Keratinocyte (primary cell): ENCODE measurements at regions not wholly inside any gene's neighbourhood (a gene's known extent, or its start where the extent isn't known, plus 50 kb on each side); places are given as distances from the start of the nearest gene placed in this dataset.
"Not testable (repeated sequence)": the region's sequence is repeated elsewhere in the genome, so short reads cannot be mapped to it uniquely, and the experiment has no call there.

Source experiments
- DNase-seq: peaks from one replicate; pipeline ENCODE4 v3.0.0-alpha.2; 2011; ENCODE audit warnings: low read depth, missing footprints, low spot score
- FAIRE-seq: peaks from 2 replicates; lab custom pipeline; 2011; peaks lifted over from hg19 to GRCh38; lab: Jason Lieb, UNC
- H2AFZ ChIP-seq: 2 replicates; pipeline ENCODE4 v1.6.0; 2012; ENCODE audit warnings: low read length, control low read depth, inconsistent platforms; ENCODE audit not compliant: control insufficient read depth
- H3K27ac ChIP-seq: 2 replicates; pipeline ENCODE4 v1.5.1; 2011; ENCODE audit warnings: low read length; ENCODE audit not compliant: control insufficient read depth, insufficient read depth
- H3K27me3 ChIP-seq: 3 replicates; pipeline ENCODE4 v1.6.0; 2011; ENCODE audit warnings: low read length; ENCODE audit not compliant: control insufficient read depth, insufficient read depth; ENCODE audit errors: extremely low read depth
- H3K36me3 ChIP-seq, 2 experiments: 2 replicates in 1 of 2; 3 replicates in 1 of 2; pipeline ENCODE4 v1.5.1; 2011; ENCODE audit warnings: low read length in 2 of 2, mild to moderate bottlenecking in 1 of 2; ENCODE audit not compliant: control insufficient read depth in 2 of 2, insufficient read depth in 2 of 2; ENCODE audit errors: extremely low read depth in 1 of 2
- H3K4me1 ChIP-seq: 3 replicates; pipeline ENCODE4 v1.5.1; 2011; ENCODE audit warnings: low read length; ENCODE audit not compliant: control insufficient read depth, insufficient read depth; ENCODE audit errors: extremely low read depth
- H3K4me2 ChIP-seq: 3 replicates; pipeline ENCODE4 v1.6.0; 2011; ENCODE audit warnings: low read depth, low read length; ENCODE audit not compliant: control insufficient read depth, insufficient read depth; ENCODE audit errors: extremely low read depth
- H3K4me3 ChIP-seq, 3 experiments: fragments of 200-600 bp in 1 of 3; sonication (generic) in 1 of 3; 2 replicates in 2 of 3; 3 replicates in 1 of 3; pipeline ENCODE4 v1.5.1; 2011 to 2016; ENCODE audit warnings: low read length in 3 of 3, mild to moderate bottlenecking in 3 of 3, control low read depth in 2 of 3, inconsistent platforms in 1 of 3, low read depth in 1 of 3, mixed read lengths in 1 of 3, mixed run types in 1 of 3, moderate library complexity in 1 of 3; ENCODE audit not compliant: control insufficient read depth in 2 of 3, insufficient read depth in 2 of 3; ENCODE audit errors: extremely low read depth in 1 of 3
- H3K79me2 ChIP-seq: 2 replicates; pipeline ENCODE4 v1.6.0; 2012; ENCODE audit warnings: low read length; ENCODE audit not compliant: control insufficient read depth, insufficient read depth
- H3K9ac ChIP-seq: 3 replicates; pipeline ENCODE4 v1.6.0; 2011; ENCODE audit warnings: low read length; ENCODE audit not compliant: control insufficient read depth, insufficient read depth; ENCODE audit errors: extremely low read depth
- H3K9me1 ChIP-seq: 3 replicates; pipeline ENCODE4 v1.6.0; 2011; ENCODE audit warnings: low read length; ENCODE audit not compliant: control insufficient read depth, insufficient read depth; ENCODE audit errors: extremely low read depth
- H3K9me3 ChIP-seq: 2 replicates; pipeline ENCODE4 v1.5.1; 2012; ENCODE audit warnings: low read depth, low read length; ENCODE audit not compliant: control insufficient read depth
- H4K20me1 ChIP-seq: 3 replicates; pipeline ENCODE4 v1.6.0; 2011; ENCODE audit warnings: low read length; ENCODE audit not compliant: control insufficient read depth, insufficient read depth; ENCODE audit errors: extremely low read depth
- EZH2 ChIP-seq: IDR thresholded peaks from one replicate; pipeline ENCODE4 v1.6.1; 2012; ENCODE audit warnings: inconsistent platforms, mild to moderate bottlenecking, low read length, moderate library complexity
- dilution Hi-C: fragments of 300-500 bp; cut with MboI; formaldehyde crosslinking; loops from one replicate; pipeline ENCODE4 v1.7.0; 2020; ENCODE audit warnings: low sequenced_read_pairs; ENCODE audit not compliant: extremely low pct_ligation_motif_present
- TF ChIP-seq, protein P1 (sequence below), 3 experiments: IDR thresholded peaks in 1 of 3; conservative IDR thresholded peaks in 1 of 3; optimal IDR thresholded peaks in 1 of 3; 2 replicates in 2 of 3; 3 replicates in 1 of 3; pipeline versions ENCODE3 to v1.5.1; 2011; ENCODE audit warnings: low read length in 3 of 3, mild to moderate bottlenecking in 3 of 3, moderate library complexity in 2 of 3, control low read depth in 1 of 3, inconsistent platforms in 1 of 3; ENCODE audit not compliant: insufficient read depth in 2 of 3; ENCODE audit errors: extremely low read depth in 1 of 3

DNA sequence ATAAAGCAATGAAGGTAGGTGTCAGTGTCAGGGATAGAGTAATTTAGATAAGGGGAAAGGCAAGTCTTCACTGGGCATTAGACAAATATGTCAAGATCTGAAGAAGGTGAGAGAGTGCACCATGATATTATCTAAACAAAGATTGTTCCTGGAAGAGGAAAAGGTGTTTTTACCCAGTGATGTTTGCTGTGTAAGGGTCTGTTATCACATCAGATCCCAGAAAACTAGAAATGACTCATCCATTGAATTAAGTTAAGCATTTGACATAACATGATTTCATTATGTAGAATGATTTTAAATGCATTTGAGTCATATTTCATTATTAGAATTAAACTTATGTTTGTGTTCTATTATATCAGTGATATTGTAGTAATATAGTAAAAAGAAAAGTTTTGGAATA lies 1279.5 kb upstream of the CITED2 start:
- no peaks in the 10 kb centered on the region for H3K9me3 ChIP-seq
- dilution Hi-C loops, result no loop called here
- H3K9me1 ChIP-seq, result no peaks in the 10 kb centered on the region
- no peaks in the 10 kb centered on the region for H3K36me3 ChIP-seq
- TF ChIP-seq, protein P1, sequence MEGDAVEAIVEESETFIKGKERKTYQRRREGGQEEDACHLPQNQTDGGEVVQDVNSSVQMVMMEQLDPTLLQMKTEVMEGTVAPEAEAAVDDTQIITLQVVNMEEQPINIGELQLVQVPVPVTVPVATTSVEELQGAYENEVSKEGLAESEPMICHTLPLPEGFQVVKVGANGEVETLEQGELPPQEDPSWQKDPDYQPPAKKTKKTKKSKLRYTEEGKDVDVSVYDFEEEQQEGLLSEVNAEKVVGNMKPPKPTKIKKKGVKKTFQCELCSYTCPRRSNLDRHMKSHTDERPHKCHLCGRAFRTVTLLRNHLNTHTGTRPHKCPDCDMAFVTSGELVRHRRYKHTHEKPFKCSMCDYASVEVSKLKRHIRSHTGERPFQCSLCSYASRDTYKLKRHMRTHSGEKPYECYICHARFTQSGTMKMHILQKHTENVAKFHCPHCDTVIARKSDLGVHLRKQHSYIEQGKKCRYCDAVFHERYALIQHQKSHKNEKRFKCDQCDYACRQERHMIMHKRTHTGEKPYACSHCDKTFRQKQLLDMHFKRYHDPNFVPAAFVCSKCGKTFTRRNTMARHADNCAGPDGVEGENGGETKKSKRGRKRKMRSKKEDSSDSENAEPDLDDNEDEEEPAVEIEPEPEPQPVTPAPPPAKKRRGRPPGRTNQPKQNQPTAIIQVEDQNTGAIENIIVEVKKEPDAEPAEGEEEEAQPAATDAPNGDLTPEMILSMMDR (optimal IDR thresholded peaks at IDR 0.05 in 1 of 3, IDR thresholded peaks at IDR 0.05 in 1 of 3, conservative IDR thresholded peaks at IDR 0.05 in 1 of 3; ENCODE audit: extremely low read depth in 1 of 3, insufficient read depth in 2 of 3, low read length in 3 of 3), result no peak
- no peak for TF ChIP-seq EZH2
- H3K79me2 ChIP-seq, result no peaks in the 10 kb centered on the region
- H3K4me3 ChIP-seq, result no peak overlapping the region
- H2AFZ ChIP-seq, result no peak overlapping the region
- DNase-seq (no peak), FAIRE-seq (no peak)
- no peak overlapping the region for H3K27ac ChIP-seq
- H3K4me1 ChIP-seq, result no peaks in the 10 kb centered on the region
- H4K20me1 ChIP-seq, result no peaks in the 10 kb centered on the region
- no peak overlapping the region for H3K4me2 ChIP-seq
- no peak overlapping the region for H3K9ac ChIP-seq
- H3K27me3 ChIP-seq, result no peaks in the 10 kb centered on the region

DNA sequence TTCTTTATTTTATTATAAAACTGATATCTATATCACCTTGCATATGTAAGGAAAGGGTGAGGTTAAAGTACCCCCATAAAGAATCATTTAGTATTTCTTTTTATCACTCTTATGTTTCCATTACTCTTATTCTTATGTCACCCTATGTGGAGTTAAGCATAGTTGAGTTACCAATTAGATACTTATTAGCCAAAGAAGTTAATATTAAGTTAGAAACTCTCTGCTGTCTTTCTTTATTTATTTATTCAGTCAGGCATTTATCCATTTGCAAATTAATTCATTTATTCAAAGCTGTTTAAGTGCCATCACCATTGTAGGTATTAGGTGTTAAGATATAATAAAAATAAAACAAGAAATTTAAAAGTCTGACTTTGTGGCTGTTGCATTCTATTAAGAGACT lies 1279.1 kb upstream of the CITED2 start:
- no peaks in the 10 kb centered on the region for H3K79me2 ChIP-seq
- DNase-seq (no peak), FAIRE-seq (no peak)
- no peak overlapping the region for H3K4me2 ChIP-seq
- no peak overlapping the region for H2AFZ ChIP-seq
- no peaks in the 10 kb centered on the region for H3K4me1 ChIP-seq
- no peaks in the 10 kb centered on the region for H3K9me1 ChIP-seq
- H3K4me3 ChIP-seq, result no peak overlapping the region
- dilution Hi-C loops, result no loop called here
- H4K20me1 ChIP-seq, result no peaks in the 10 kb centered on the region
- no peak for TF ChIP-seq EZH2
- TF ChIP-seq, protein P1 (optimal IDR thresholded peaks at IDR 0.05 in 1 of 3, IDR thresholded peaks at IDR 0.05 in 1 of 3, conservative IDR thresholded peaks at IDR 0.05 in 1 of 3; ENCODE audit: extremely low read depth in 1 of 3, insufficient read depth in 2 of 3, low read length in 3 of 3), result no peak
- H3K27ac ChIP-seq, result no peak overlapping the region
- no peak overlapping the region for H3K9ac ChIP-seq
- no peaks in the 10 kb centered on the region for H3K27me3 ChIP-seq
- no peaks in the 10 kb centered on the region for H3K9me3 ChIP-seq
- H3K36me3 ChIP-seq, result no peaks in the 10 kb centered on the region

DNA sequence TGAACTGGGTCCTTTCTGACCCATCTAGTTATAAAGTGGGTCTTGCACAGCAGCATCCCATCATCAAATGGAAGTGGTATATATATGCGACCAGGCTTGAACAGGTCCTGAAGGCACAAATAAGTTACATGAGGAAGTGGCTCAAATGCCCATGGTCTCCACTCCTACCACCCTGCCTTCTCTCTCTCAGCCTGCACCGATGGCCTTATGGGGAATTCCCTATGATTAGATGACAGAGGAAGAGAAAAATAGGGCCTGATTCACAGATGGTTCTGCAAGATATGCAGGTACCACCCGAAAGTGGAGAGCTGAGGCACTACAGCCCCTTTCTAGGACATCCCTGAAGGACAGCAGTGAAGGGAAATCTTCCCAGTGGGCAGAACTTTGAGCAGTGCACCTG lies 1275.1 kb upstream of the CITED2 start:
- H3K4me1 ChIP-seq, dilution Hi-C loops, H2AFZ ChIP-seq, H3K9me3 ChIP-seq, H3K4me3 ChIP-seq, H3K27me3 ChIP-seq, DNase-seq, FAIRE-seq, H3K36me3 ChIP-seq, H4K20me1 ChIP-seq, H3K4me2 ChIP-seq, H3K9ac ChIP-seq, H3K27ac ChIP-seq, H3K79me2 ChIP-seq, H3K9me1 ChIP-seq: not testable (repeated sequence)

DNA sequence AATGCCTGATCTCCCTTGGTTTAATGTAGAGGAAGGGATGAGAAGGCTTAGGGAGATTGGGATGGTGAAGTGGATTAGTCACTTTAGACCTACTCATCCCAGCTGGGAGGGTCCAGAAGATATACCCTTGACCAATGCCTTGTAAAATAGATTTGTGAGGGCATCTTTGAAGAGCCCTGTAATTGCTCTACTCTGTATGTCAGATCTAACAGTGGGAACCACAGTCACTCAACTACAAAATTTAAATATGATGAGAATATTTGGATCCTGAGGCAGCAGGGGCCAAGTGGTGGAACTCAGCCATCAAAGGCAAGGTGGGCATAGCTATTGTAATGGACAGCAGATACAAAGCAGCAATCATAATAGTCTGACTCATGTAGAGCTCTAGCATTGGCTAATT lies 1272.9 kb upstream of the CITED2 start:
- H3K27me3 ChIP-seq, H3K9me1 ChIP-seq, H3K27ac ChIP-seq, H2AFZ ChIP-seq, H4K20me1 ChIP-seq, DNase-seq, H3K9ac ChIP-seq, H3K4me1 ChIP-seq, dilution Hi-C loops, H3K79me2 ChIP-seq, FAIRE-seq, H3K4me3 ChIP-seq, H3K9me3 ChIP-seq, H3K4me2 ChIP-seq, H3K36me3 ChIP-seq: not testable (repeated sequence)
